OCI-M1 (cell line): ENCODE measurements at regions not wholly inside any gene's neighbourhood (a gene's known extent, or its start where the extent isn't known, plus 50 kb on each side); places are given as distances from the start of the nearest gene placed in this dataset.

Experiments
- DNase-seq: peaks from one replicate; lab custom pipeline; 2025; lab: John Stamatoyannopoulos, UW

- no peak for DNase-seq
These were observed 86.5 kb downstream of the ACKR3 start for GRCh38 chr2:236656166-236656565.

GRCh38 chr2:236656721-236657120 lies 87.1 kb downstream of the ACKR3 start:
- no peak for DNase-seq

GRCh38 chr2:236657215-236657614 lies 87.6 kb downstream of the ACKR3 start:
- DNase-seq = no peak

- no peak for DNase-seq
These were observed 88.2 kb downstream of the ACKR3 start for GRCh38 chr2:236657801-236658200.

- no peak for DNase-seq
These were observed 89.5 kb downstream of the ACKR3 start for GRCh38 chr2:236658974-236659757.

GRCh38 chr2:236659758-236660150 lies 90.1 kb downstream of the ACKR3 start:
- DNase-seq = no peak

GRCh38 chr2:236661061-236661761 lies 91.6 kb downstream of the ACKR3 start:
- no peak for DNase-seq

GRCh38 chr2:236661762-236662110 lies 92.1 kb downstream of the ACKR3 start:
- no peak for DNase-seq

- DNase-seq = no peak
These were observed 92.9 kb downstream of the ACKR3 start for GRCh38 chr2:236662231-236663185.

- DNase-seq = no peak
These were observed 93.9 kb downstream of the ACKR3 start for GRCh38 chr2:236663287-236664101.

- no peak for DNase-seq
These were observed 94.5 kb downstream of the ACKR3 start for GRCh38 chr2:236664136-236664535.

GRCh38 chr2:236665101-236665500 lies 95.5 kb downstream of the ACKR3 start:
- DNase-seq = no peak

GRCh38 chr2:236665572-236666118 lies 96.0 kb downstream of the ACKR3 start:
- DNase-seq = no peak

- no peak for DNase-seq
These were observed 97.1 kb downstream of the ACKR3 start for GRCh38 chr2:236666646-236667204.

GRCh38 chr2:236667526-236667925 lies 97.9 kb downstream of the ACKR3 start:
- no peak for DNase-seq

- DNase-seq = no peak
These were observed 98.9 kb downstream of the ACKR3 start for GRCh38 chr2:236668531-236668969.

- DNase-seq = no peak
These were observed 100.6 kb downstream of the ACKR3 start for GRCh38 chr2:236670235-236670620.

- no peak for DNase-seq
These were observed 102.4 kb downstream of the ACKR3 start for GRCh38 chr2:236671896-236672562.

GRCh38 chr2:236672606-236673005 lies 103.0 kb downstream of the ACKR3 start:
- no peak for DNase-seq

- no peak for DNase-seq
These were observed 103.6 kb downstream of the ACKR3 start for GRCh38 chr2:236673126-236673822.
